Neural cell (in vitro differentiated cells): ENCODE measurements at regions not wholly inside any gene's neighbourhood (a gene's known extent, or its start where the extent isn't known, plus 50 kb on each side); places are given as distances from the start of the nearest gene placed in this dataset.

Source experiments
- H2AFZ ChIP-seq: fragments of 200-600, 300-800 bp; sonication (generic), shearing (Covaris generic); 2 replicates; pipeline ENCODE4 v1.6.0; 2014; ENCODE audit warnings: low read depth, mild to moderate bottlenecking, antibody characterized with exemption, low read length, moderate library complexity
- H3F3A ChIP-seq: fragments of 200-600 bp; shearing (Covaris generic); 2 replicates; pipeline ENCODE4 v1.6.1; 2016; ENCODE audit warnings: mild to moderate bottlenecking, moderate library complexity, mixed read lengths, antibody characterized with exemption, low read length; ENCODE audit not compliant: insufficient read depth, poor library complexity, severe bottlenecking
- H3K27ac ChIP-seq: fragments of 200-600, 300-800 bp; sonication (generic), shearing (Covaris generic); 2 replicates; pipeline ENCODE4 v1.5.1; 2014; ENCODE audit warnings: mild to moderate bottlenecking, low read length, moderate library complexity
- H3K27me3 ChIP-seq: fragments of 300-800, 200-600 bp; sonication (generic), shearing (Covaris generic); 2 replicates; pipeline ENCODE4 v1.6.0; 2014; ENCODE audit warnings: mild to moderate bottlenecking, low read depth, low read length, moderate library complexity; ENCODE audit not compliant: insufficient read depth
- H3K36me3 ChIP-seq: fragments of 300-800, 200-600 bp; sonication (generic), shearing (Covaris generic); 2 replicates; pipeline ENCODE4 v1.5.1; 2014; ENCODE audit warnings: mild to moderate bottlenecking, antibody characterized with exemption, low read length, moderate library complexity; ENCODE audit not compliant: insufficient read depth
- H3K4me2 ChIP-seq: fragments of 300-800, 200-600 bp; sonication (generic), shearing (Covaris generic); 2 replicates; pipeline ENCODE4 v1.6.0; 2014; ENCODE audit warnings: mild to moderate bottlenecking, low read length
- H3K4me3 ChIP-seq: fragments of 300-800, 200-600 bp; sonication (generic), shearing (Covaris generic); 2 replicates; pipeline ENCODE4 v1.5.1; 2014; ENCODE audit warnings: mild to moderate bottlenecking, low read length, moderate library complexity
- H3K79me2 ChIP-seq: fragments of 200-600 bp; shearing (Covaris generic); replicated peaks from 2 replicates; pipeline ENCODE4 v1.6.0; 2014; ENCODE audit warnings: mild to moderate bottlenecking, low read length, moderate library complexity; ENCODE audit not compliant: insufficient read depth
- H3K9ac ChIP-seq: fragments of 300-800, 200-600 bp; sonication (generic), shearing (Covaris generic); 2 replicates; pipeline ENCODE4 v1.6.1; 2016; ENCODE audit warnings: mild to moderate bottlenecking, low read length, mixed read lengths
- H3K9me2 ChIP-seq: fragments of 200-600 bp; shearing (Covaris generic); 2 replicates; pipeline ENCODE4 v1.6.1; 2016; ENCODE audit warnings: mild to moderate bottlenecking, low read length, mixed read lengths; ENCODE audit not compliant: insufficient read depth
- H3K9me3 ChIP-seq: fragments of 200-600, 300-800 bp; sonication (generic), shearing (Covaris generic); 2 replicates; pipeline ENCODE4 v1.6.1; 2016; ENCODE audit warnings: mild to moderate bottlenecking, mixed run types, low read length, moderate library complexity, mixed read lengths
- H4K20me1 ChIP-seq: fragments of 200-600 bp; shearing (Covaris generic); 2 replicates; pipeline ENCODE4 v1.6.1; 2016; ENCODE audit warnings: mild to moderate bottlenecking, mixed run types; ENCODE audit not compliant: insufficient read depth
- EP300 ChIP-seq: fragments of 450-650 bp; conservative IDR thresholded peaks from 2 replicates; pipeline ENCODE4 v1.6.1; 2014; ENCODE audit warnings: antibody characterized with exemption, mild to moderate bottlenecking, moderate library complexity; ENCODE audit not compliant: poor library complexity, severe bottlenecking
- EZH2 ChIP-seq: fragments of 200-600, 300-800 bp; shearing (Covaris generic), sonication (generic); IDR thresholded peaks from 2 replicates; pipeline ENCODE4 v1.6.1; 2014; ENCODE audit warnings: antibody characterized with exemption, low read length, borderline replicate concordance, mild to moderate bottlenecking; ENCODE audit not compliant: insufficient read depth, poor library complexity, severe bottlenecking
- MXI1 ChIP-seq: fragments of 450-650 bp; conservative IDR thresholded peaks from 2 replicates; pipeline ENCODE4 v1.6.1; 2014; ENCODE audit warnings: antibody characterized with exemption, mild to moderate bottlenecking; ENCODE audit not compliant: poor library complexity, severe bottlenecking
- POLR2AphosphoS5 ChIP-seq: IDR thresholded peaks from 2 replicates; pipeline ENCODE4 v1.6.1; 2012
- RAD21 ChIP-seq: fragments of 450-650 bp; conservative IDR thresholded peaks from 2 replicates; pipeline ENCODE4 v1.6.1; 2014; ENCODE audit warnings: antibody characterized with exemption, mild to moderate bottlenecking, moderate library complexity
- SMC3 ChIP-seq: fragments of 450-650 bp; conservative IDR thresholded peaks from 2 replicates; pipeline ENCODE4 v1.6.1; 2014; ENCODE audit warnings: antibody characterized with exemption, mild to moderate bottlenecking, moderate library complexity; ENCODE audit not compliant: poor library complexity
- TAF1 ChIP-seq: IDR thresholded peaks from 2 replicates; pipeline ENCODE4 v1.6.1; 2012; ENCODE audit warnings: low read depth
- TF ChIP-seq, protein P1 (sequence below): fragments of 450-650 bp; IDR thresholded peaks from 2 replicates; pipeline ENCODE4 v1.5.1; 2014; ENCODE audit warnings: antibody characterized with exemption, mild to moderate bottlenecking, moderate library complexity; ENCODE audit not compliant: poor library complexity, severe bottlenecking
- TF ChIP-seq, protein P2 (sequence below): IDR thresholded peaks from 2 replicates; pipeline ENCODE4 v1.6.1; 2012; ENCODE audit warnings: borderline replicate concordance

- H3K36me3 ChIP-seq = no peaks in the 10 kb centered on the region
- H3K9ac ChIP-seq = no peak overlapping the region
- no peaks in the 10 kb centered on the region for H3K27me3 ChIP-seq
- H3K79me2 ChIP-seq = no peaks in the 10 kb centered on the region
- H3K9me3 ChIP-seq = no peaks in the 10 kb centered on the region
- TF ChIP-seq TAF1 = no peak
- no peak for TF ChIP-seq EP300
- no peak for TF ChIP-seq RAD21
- TF ChIP-seq, protein P1, sequence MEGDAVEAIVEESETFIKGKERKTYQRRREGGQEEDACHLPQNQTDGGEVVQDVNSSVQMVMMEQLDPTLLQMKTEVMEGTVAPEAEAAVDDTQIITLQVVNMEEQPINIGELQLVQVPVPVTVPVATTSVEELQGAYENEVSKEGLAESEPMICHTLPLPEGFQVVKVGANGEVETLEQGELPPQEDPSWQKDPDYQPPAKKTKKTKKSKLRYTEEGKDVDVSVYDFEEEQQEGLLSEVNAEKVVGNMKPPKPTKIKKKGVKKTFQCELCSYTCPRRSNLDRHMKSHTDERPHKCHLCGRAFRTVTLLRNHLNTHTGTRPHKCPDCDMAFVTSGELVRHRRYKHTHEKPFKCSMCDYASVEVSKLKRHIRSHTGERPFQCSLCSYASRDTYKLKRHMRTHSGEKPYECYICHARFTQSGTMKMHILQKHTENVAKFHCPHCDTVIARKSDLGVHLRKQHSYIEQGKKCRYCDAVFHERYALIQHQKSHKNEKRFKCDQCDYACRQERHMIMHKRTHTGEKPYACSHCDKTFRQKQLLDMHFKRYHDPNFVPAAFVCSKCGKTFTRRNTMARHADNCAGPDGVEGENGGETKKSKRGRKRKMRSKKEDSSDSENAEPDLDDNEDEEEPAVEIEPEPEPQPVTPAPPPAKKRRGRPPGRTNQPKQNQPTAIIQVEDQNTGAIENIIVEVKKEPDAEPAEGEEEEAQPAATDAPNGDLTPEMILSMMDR = no peak
- TF ChIP-seq SMC3 = no peak
- TF ChIP-seq MXI1 = no peak
- TF ChIP-seq EZH2 = no peak
- TF ChIP-seq, protein P2, sequence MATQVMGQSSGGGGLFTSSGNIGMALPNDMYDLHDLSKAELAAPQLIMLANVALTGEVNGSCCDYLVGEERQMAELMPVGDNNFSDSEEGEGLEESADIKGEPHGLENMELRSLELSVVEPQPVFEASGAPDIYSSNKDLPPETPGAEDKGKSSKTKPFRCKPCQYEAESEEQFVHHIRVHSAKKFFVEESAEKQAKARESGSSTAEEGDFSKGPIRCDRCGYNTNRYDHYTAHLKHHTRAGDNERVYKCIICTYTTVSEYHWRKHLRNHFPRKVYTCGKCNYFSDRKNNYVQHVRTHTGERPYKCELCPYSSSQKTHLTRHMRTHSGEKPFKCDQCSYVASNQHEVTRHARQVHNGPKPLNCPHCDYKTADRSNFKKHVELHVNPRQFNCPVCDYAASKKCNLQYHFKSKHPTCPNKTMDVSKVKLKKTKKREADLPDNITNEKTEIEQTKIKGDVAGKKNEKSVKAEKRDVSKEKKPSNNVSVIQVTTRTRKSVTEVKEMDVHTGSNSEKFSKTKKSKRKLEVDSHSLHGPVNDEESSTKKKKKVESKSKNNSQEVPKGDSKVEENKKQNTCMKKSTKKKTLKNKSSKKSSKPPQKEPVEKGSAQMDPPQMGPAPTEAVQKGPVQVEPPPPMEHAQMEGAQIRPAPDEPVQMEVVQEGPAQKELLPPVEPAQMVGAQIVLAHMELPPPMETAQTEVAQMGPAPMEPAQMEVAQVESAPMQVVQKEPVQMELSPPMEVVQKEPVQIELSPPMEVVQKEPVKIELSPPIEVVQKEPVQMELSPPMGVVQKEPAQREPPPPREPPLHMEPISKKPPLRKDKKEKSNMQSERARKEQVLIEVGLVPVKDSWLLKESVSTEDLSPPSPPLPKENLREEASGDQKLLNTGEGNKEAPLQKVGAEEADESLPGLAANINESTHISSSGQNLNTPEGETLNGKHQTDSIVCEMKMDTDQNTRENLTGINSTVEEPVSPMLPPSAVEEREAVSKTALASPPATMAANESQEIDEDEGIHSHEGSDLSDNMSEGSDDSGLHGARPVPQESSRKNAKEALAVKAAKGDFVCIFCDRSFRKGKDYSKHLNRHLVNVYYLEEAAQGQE = no peak
- TF ChIP-seq POLR2AphosphoS5 = no peak
- H3K9me2 ChIP-seq = no peaks in the 10 kb centered on the region
- no peak overlapping the region for H3K27ac ChIP-seq
- no peaks in the 10 kb centered on the region for H4K20me1 ChIP-seq
- no peak overlapping the region for H3K4me3 ChIP-seq
- no peak overlapping the region for H3K4me2 ChIP-seq
- no peaks in the 10 kb centered on the region for H3F3A ChIP-seq
- no peak overlapping the region for H2AFZ ChIP-seq
These were observed 108.7 kb upstream of the SLC10A2 start for GRCh38 chr13:103174966-103175365.

DNA sequence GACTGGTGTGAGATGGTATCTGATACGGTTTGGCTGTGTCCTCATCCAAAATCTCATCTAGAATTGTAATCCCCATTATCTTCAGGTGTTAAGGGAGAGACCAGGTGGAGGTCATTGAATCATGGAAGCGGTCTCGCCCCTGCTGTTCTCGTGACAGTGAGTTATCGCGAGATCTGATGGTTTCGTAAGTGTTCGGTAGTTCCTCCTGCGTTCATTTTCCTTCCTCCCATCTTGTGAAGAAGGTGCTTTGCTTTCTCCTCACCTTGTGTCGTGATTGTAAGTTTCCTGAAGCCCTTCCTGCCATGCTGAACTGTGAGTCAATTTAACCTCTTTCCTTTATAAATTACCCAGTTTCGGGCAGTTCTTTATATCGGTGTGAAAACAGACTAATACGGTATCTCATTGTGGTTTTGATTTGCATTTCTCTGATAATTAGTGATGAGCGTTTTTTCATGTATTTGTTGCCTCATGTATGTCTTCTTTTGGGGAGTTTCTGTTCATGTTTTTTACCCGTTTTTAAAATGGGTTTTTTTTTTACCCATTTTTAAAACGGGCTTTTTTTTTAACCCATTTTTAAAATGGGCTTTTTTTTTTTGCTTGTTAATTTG, 102.8 kb upstream of the SLC10A2 start:
- Histone ChIP-seq H3K27ac (no peak overlapping the region), H3F3A (no peaks in the 10 kb centered on the region), H3K4me3 (no peak overlapping the region), H2AFZ (no peak overlapping the region), H4K20me1 (no peaks in the 10 kb centered on the region), H3K4me2 (no peak overlapping the region), H3K27me3 (no peaks in the 10 kb centered on the region), H3K9me2 (no peaks in the 10 kb centered on the region), H3K9me3 (no peaks in the 10 kb centered on the region), H3K9ac (no peak overlapping the region), H3K36me3 (no peaks in the 10 kb centered on the region), H3K79me2 (no peaks in the 10 kb centered on the region)
- TF ChIP-seq MXI1 = no peak
- TF ChIP-seq TAF1 = no peak
- no peak for TF ChIP-seq EP300
- TF ChIP-seq, protein P1 = no peak
- TF ChIP-seq SMC3 = no peak
- TF ChIP-seq RAD21 = no peak
- no peak for TF ChIP-seq EZH2
- TF ChIP-seq, protein P2 = no peak
- TF ChIP-seq POLR2AphosphoS5 = no peak
